WTC11 (cell line): ENCODE measurements at regions not wholly inside any gene's neighbourhood (a gene's known extent, or its start where the extent isn't known, plus 50 kb on each side); places are given as distances from the start of the nearest gene placed in this dataset.
"Not testable (repeated sequence)": the region's sequence is repeated elsewhere in the genome, so short reads cannot be mapped to it uniquely, and the experiment has no call there.

ENCODE experiments used
- ATAC-seq: fragments of 200-7000 bp; cut with Tn5 transposase; 2 replicates; pipeline ENCODE4 v1.10.0; 2021; ENCODE audit warnings: mild to moderate bottlenecking, moderate library complexity
- CTCF ChIA-PET: fragments of 300-600 bp; sonication (Branson Sonifier 250); formaldehyde crosslinking; loops from one replicate; lab custom pipeline; 2021; ENCODE audit warnings: antibody characterized with exemption; lab: Charles Lee
- POLR2A ChIA-PET: fragments of 350-600 bp; sonication (Branson Sonifier 250); formaldehyde crosslinking; loops from one replicate; lab custom pipeline; 2021; ENCODE audit warnings: antibody characterized with exemption; lab: Charles Lee
- DNase-seq: peaks from one replicate; pipeline ENCODE4 v3.0.0; 2021; ENCODE audit warnings: low spot score
- H3K27ac Mint-ChIP-seq: 2 replicates; pipeline ENCODE4 v1.8.0; 2021; ENCODE audit warnings: mixed read lengths
- H3K27me3 Mint-ChIP-seq: 2 replicates; pipeline ENCODE4 v1.8.0; 2021; ENCODE audit warnings: low read depth, mild to moderate bottlenecking, moderate library complexity, mixed read lengths
- H3K36me3 Mint-ChIP-seq: 2 replicates; pipeline ENCODE4 v1.8.0; 2021; ENCODE audit warnings: mixed read lengths
- H3K4me1 Mint-ChIP-seq: 2 replicates; pipeline ENCODE4 v1.8.0; 2022; ENCODE audit warnings: mixed read lengths
- H3K4me3 Mint-ChIP-seq: 2 replicates; pipeline ENCODE4 v1.8.0; 2021; ENCODE audit warnings: mild to moderate bottlenecking, moderate library complexity, mixed read lengths
- H3K9me3 Mint-ChIP-seq: 2 replicates; pipeline ENCODE4 v1.8.0; 2021; ENCODE audit warnings: mixed read lengths
- EMX1 ChIP-seq: fragments of 250-450 bp; sonication (Bioruptor Pico); IDR thresholded peaks from 2 replicates; pipeline ENCODE4 v1.8.0; 2021; ENCODE audit warnings: mild to moderate bottlenecking
- ETV6 ChIP-seq: sonication (generic); formaldehyde crosslinking; IDR thresholded peaks from 2 replicates; pipeline ENCODE4 v1.8.1; 2022; ENCODE audit warnings: mild to moderate bottlenecking, missing genetic modification reagents
- FOXK1 ChIP-seq: sonication (generic); formaldehyde crosslinking; IDR thresholded peaks from 2 replicates; pipeline ENCODE4 v1.8.0; 2022; ENCODE audit warnings: mild to moderate bottlenecking, moderate library complexity, missing genetic modification reagents
- HMGA2 ChIP-seq: fragments of 250-450 bp; sonication (Bioruptor Pico); IDR thresholded peaks from 2 replicates; pipeline ENCODE4 v1.4.0; 2021; ENCODE audit warnings: mild to moderate bottlenecking, moderate library complexity
- SMAD3 ChIP-seq: sonication (generic); formaldehyde crosslinking; IDR thresholded peaks from 2 replicates; pipeline ENCODE4 v1.8.0; 2022; ENCODE audit warnings: missing genetic modification reagents, mild to moderate bottlenecking, borderline replicate concordance
- SP1 ChIP-seq: sonication (generic); formaldehyde crosslinking; conservative IDR thresholded peaks from 2 replicates; pipeline ENCODE4 v1.8.1; 2022; ENCODE audit warnings: missing genetic modification reagents
- TEAD1 ChIP-seq: sonication (generic); formaldehyde crosslinking; IDR thresholded peaks from 2 replicates; pipeline ENCODE4 v1.8.0; 2022; ENCODE audit warnings: mild to moderate bottlenecking, missing genetic modification reagents
- ZNF423 ChIP-seq: fragments of 250-450 bp; sonication (Bioruptor Pico); IDR thresholded peaks from 2 replicates; pipeline ENCODE4 v2.1.2; 2022; ENCODE audit warnings: mild to moderate bottlenecking, moderate library complexity
- TF ChIP-seq, protein P1 (sequence below): fragments of 200-600 bp; IDR thresholded peaks from 2 replicates; pipeline ENCODE4 v1.8.0; 2022; ENCODE audit warnings: antibody characterized with exemption
- TF ChIP-seq, protein P2 (sequence below): sonication (generic); formaldehyde crosslinking; IDR thresholded peaks from 2 replicates; pipeline ENCODE4 v1.8.1; 2023; ENCODE audit warnings: mild to moderate bottlenecking, missing genetic modification reagents, borderline replicate concordance
- TF ChIP-seq, protein P3 (sequence below): sonication (generic); formaldehyde crosslinking; IDR thresholded peaks from 2 replicates; pipeline ENCODE4 v1.8.0; 2023; ENCODE audit warnings: mild to moderate bottlenecking, missing genetic modification reagents
- TF ChIP-seq, protein P4 (sequence below): sonication (generic); formaldehyde crosslinking; IDR thresholded peaks from 2 replicates; pipeline ENCODE4 v1.8.1; 2023; ENCODE audit warnings: mild to moderate bottlenecking, missing genetic modification reagents
- TF ChIP-seq, protein P5 (sequence below): fragments of 250-450 bp; sonication (Bioruptor Pico); IDR thresholded peaks from 2 replicates; pipeline ENCODE4 v1.9.0; 2021; ENCODE audit warnings: mild to moderate bottlenecking
- TF ChIP-seq, protein P6 (sequence below): sonication (generic); formaldehyde crosslinking; IDR thresholded peaks from 2 replicates; pipeline ENCODE4 v1.8.0; 2022; ENCODE audit warnings: mild to moderate bottlenecking, missing genetic modification reagents
- TF ChIP-seq, protein P7 (sequence below): sonication (generic); formaldehyde crosslinking; IDR thresholded peaks from 2 replicates; pipeline ENCODE4 v1.8.0; 2022; ENCODE audit warnings: mild to moderate bottlenecking, missing genetic modification reagents

DNA sequence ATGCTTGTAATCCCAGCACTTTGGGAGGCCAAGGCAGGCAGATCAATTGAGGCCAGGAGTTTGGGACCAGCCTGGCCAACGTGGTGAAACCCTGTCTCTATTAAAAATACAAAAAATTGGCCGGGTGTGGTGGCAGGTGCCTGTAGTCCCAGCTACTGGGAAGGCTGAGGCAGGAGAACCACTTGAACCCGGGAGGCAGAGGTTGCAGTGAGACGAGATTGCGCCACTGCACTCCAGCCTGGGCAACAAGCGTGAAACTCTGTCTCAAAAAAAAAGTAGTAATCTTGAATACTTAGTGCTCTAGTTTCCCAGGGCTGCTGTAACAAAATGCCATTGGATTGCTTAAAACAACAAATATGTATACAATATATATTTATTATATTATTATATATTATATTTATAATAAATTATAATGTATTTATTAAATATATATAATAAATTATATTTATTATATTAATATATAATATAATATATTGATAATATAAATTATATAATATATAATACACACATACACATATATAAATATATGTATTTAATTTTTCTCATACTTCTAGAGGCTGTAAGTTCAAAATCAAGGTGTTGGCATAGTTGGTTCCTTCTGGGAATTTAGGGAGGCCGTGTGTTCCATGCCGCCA is 71.5 kb upstream of the HIVEP1 start:
- H3K27me3 Mint-ChIP-seq, H3K4me3 Mint-ChIP-seq, H3K36me3 Mint-ChIP-seq, H3K27ac Mint-ChIP-seq, H3K9me3 Mint-ChIP-seq: not testable (repeated sequence)
- peaks cover 19% of the 10 kb centered on the region for H3K4me1 Mint-ChIP-seq
- peak; percentile 92; the same call in 1 of the 2 replicates for TF ChIP-seq HMGA2 (CRISPR knock-in tag)
- TF ChIP-seq, all 79 proteins: peak for 1; not testable (repeated sequence) for 78
- POLR2A ChIA-PET, ATAC-seq, DNase-seq, CTCF ChIA-PET: not testable (repeated sequence)

DNA sequence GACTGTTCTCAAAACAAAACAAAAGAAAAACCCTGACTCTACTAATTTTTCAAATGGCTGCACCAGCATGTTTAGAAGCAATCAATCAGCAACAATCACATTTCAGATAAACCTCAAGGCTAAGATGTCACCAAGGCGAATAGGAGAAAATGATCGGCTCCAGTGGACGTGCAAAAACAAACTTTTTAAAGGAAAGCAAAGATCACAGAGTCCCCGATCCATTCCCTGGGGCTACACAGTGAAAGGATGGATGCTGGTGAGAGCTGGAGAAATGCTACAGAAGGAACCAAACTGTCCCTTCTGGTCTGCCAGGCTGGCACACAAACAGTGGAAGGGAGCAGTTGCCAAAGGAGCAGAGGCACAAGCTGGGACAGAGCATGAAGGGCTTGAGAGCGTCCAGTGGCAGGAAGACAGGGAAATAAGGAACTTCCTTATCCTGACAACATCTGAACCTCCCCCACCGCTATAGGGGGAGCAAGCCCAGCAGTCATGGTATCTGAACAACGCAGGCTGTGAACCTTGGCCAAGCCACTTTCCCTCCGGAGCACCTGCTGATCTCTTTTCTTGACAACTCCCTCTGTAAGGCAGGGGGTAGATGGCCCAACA is 73.7 kb upstream of the HIVEP1 start:
- H3K4me3 Mint-ChIP-seq: no peak overlapping the region
- TF ChIP-seq, protein P1, sequence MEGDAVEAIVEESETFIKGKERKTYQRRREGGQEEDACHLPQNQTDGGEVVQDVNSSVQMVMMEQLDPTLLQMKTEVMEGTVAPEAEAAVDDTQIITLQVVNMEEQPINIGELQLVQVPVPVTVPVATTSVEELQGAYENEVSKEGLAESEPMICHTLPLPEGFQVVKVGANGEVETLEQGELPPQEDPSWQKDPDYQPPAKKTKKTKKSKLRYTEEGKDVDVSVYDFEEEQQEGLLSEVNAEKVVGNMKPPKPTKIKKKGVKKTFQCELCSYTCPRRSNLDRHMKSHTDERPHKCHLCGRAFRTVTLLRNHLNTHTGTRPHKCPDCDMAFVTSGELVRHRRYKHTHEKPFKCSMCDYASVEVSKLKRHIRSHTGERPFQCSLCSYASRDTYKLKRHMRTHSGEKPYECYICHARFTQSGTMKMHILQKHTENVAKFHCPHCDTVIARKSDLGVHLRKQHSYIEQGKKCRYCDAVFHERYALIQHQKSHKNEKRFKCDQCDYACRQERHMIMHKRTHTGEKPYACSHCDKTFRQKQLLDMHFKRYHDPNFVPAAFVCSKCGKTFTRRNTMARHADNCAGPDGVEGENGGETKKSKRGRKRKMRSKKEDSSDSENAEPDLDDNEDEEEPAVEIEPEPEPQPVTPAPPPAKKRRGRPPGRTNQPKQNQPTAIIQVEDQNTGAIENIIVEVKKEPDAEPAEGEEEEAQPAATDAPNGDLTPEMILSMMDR: no peak
- TF ChIP-seq, protein P2, sequence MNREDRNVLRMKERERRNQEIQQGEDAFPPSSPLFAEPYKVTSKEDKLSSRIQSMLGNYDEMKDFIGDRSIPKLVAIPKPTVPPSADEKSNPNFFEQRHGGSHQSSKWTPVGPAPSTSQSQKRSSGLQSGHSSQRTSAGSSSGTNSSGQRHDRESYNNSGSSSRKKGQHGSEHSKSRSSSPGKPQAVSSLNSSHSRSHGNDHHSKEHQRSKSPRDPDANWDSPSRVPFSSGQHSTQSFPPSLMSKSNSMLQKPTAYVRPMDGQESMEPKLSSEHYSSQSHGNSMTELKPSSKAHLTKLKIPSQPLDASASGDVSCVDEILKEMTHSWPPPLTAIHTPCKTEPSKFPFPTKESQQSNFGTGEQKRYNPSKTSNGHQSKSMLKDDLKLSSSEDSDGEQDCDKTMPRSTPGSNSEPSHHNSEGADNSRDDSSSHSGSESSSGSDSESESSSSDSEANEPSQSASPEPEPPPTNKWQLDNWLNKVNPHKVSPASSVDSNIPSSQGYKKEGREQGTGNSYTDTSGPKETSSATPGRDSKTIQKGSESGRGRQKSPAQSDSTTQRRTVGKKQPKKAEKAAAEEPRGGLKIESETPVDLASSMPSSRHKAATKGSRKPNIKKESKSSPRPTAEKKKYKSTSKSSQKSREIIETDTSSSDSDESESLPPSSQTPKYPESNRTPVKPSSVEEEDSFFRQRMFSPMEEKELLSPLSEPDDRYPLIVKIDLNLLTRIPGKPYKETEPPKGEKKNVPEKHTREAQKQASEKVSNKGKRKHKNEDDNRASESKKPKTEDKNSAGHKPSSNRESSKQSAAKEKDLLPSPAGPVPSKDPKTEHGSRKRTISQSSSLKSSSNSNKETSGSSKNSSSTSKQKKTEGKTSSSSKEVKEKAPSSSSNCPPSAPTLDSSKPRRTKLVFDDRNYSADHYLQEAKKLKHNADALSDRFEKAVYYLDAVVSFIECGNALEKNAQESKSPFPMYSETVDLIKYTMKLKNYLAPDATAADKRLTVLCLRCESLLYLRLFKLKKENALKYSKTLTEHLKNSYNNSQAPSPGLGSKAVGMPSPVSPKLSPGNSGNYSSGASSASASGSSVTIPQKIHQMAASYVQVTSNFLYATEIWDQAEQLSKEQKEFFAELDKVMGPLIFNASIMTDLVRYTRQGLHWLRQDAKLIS: no peak
- TF ChIP-seq FOXK1 (CRISPR knock-in tag) (0 out of 2 replicates have a peak, but pooled peaks have one; percentile 68), EMX1 (CRISPR knock-in tag) (no peak), TEAD1 (CRISPR knock-in tag) (peak; percentile 72; the same call in 1 of the 2 replicates), ETV6 (CRISPR knock-in tag) (peak; percentile 76; the same call in 1 of the 2 replicates), SP1 (0 out of 2 replicates have a peak, but pooled peaks have one; percentile 30), SMAD3 (CRISPR knock-in tag) (peak; percentile 41; the same call in 1 of the 2 replicates), ZNF423 (peak; percentile 69; the same call in 1 of the 2 replicates)
- TF ChIP-seq, protein P3, sequence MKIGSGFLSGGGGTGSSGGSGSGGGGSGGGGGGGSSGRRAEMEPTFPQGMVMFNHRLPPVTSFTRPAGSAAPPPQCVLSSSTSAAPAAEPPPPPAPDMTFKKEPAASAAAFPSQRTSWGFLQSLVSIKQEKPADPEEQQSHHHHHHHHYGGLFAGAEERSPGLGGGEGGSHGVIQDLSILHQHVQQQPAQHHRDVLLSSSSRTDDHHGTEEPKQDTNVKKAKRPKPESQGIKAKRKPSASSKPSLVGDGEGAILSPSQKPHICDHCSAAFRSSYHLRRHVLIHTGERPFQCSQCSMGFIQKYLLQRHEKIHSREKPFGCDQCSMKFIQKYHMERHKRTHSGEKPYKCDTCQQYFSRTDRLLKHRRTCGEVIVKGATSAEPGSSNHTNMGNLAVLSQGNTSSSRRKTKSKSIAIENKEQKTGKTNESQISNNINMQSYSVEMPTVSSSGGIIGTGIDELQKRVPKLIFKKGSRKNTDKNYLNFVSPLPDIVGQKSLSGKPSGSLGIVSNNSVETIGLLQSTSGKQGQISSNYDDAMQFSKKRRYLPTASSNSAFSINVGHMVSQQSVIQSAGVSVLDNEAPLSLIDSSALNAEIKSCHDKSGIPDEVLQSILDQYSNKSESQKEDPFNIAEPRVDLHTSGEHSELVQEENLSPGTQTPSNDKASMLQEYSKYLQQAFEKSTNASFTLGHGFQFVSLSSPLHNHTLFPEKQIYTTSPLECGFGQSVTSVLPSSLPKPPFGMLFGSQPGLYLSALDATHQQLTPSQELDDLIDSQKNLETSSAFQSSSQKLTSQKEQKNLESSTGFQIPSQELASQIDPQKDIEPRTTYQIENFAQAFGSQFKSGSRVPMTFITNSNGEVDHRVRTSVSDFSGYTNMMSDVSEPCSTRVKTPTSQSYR: 0 out of 2 replicates have a peak, but pooled peaks have one; percentile 43
- TF ChIP-seq, protein P4, sequence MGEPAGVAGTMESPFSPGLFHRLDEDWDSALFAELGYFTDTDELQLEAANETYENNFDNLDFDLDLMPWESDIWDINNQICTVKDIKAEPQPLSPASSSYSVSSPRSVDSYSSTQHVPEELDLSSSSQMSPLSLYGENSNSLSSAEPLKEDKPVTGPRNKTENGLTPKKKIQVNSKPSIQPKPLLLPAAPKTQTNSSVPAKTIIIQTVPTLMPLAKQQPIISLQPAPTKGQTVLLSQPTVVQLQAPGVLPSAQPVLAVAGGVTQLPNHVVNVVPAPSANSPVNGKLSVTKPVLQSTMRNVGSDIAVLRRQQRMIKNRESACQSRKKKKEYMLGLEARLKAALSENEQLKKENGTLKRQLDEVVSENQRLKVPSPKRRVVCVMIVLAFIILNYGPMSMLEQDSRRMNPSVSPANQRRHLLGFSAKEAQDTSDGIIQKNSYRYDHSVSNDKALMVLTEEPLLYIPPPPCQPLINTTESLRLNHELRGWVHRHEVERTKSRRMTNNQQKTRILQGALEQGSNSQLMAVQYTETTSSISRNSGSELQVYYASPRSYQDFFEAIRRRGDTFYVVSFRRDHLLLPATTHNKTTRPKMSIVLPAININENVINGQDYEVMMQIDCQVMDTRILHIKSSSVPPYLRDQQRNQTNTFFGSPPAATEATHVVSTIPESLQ: no peak
- TF ChIP-seq, protein P5, sequence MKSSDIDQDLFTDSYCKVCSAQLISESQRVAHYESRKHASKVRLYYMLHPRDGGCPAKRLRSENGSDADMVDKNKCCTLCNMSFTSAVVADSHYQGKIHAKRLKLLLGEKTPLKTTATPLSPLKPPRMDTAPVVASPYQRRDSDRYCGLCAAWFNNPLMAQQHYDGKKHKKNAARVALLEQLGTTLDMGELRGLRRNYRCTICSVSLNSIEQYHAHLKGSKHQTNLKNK (CRISPR knock-in tag): no peak
- TF ChIP-seq, protein P6, sequence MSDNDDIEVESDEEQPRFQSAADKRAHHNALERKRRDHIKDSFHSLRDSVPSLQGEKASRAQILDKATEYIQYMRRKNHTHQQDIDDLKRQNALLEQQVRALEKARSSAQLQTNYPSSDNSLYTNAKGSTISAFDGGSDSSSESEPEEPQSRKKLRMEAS: 0 out of 2 replicates have a peak, but pooled peaks have one; percentile 17
- TF ChIP-seq, protein P7, sequence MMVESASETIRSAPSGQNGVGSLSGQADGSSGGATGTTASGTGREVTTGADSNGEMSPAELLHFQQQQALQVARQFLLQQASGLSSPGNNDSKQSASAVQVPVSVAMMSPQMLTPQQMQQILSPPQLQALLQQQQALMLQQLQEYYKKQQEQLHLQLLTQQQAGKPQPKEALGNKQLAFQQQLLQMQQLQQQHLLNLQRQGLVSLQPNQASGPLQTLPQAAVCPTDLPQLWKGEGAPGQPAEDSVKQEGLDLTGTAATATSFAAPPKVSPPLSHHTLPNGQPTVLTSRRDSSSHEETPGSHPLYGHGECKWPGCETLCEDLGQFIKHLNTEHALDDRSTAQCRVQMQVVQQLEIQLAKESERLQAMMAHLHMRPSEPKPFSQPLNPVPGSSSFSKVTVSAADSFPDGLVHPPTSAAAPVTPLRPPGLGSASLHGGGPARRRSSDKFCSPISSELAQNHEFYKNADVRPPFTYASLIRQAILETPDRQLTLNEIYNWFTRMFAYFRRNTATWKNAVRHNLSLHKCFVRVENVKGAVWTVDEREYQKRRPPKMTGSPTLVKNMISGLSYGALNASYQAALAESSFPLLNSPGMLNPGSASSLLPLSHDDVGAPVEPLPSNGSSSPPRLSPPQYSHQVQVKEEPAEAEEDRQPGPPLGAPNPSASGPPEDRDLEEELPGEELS: peak; percentile 64; the same call in 1 of the 2 replicates
- TF ChIP-seq, all 79 proteins: peak for 9
- H3K4me1 Mint-ChIP-seq: peaks cover 19% of the 10 kb centered on the region
- DNase-seq: peak; percentile 48
- H3K36me3 Mint-ChIP-seq: peaks cover 6% of the 10 kb centered on the region
- H3K27me3 Mint-ChIP-seq: no peaks in the 10 kb centered on the region
- H3K9me3 Mint-ChIP-seq: peaks cover 10% of the 10 kb centered on the region
- CTCF ChIA-PET: interaction anchor here (0.6 kb wide), 1 partner anchor 42 kb away, joined by 8 read pairs; no protein-coding TSS in a partner anchor
- POLR2A ChIA-PET: no interaction called here
- H3K27ac Mint-ChIP-seq: peak overlapping the region; percentile 84
- ATAC-seq: peak; percentile 98
